Activated CD4-positive, alpha-beta T cell treated with anti-CD3 and anti-CD28 coated beads, Interleukin-2, amount 50 U/mL, for 16 hours (primary cell): ENCODE measurements at regions not wholly inside any gene's neighbourhood (a gene's known extent, or its start where the extent isn't known, plus 50 kb on each side); places are given as distances from the start of the nearest gene placed in this dataset.
"Not testable (repeated sequence)": the region's sequence is repeated elsewhere in the genome, so short reads cannot be mapped to it uniquely, and the experiment has no call there.

Experiments
- DNase-seq: peaks from one replicate; pipeline ENCODE4 v3.0.0-alpha.2; 2020

- DNase-seq, result no peak
Measured at GRCh38 chr11:57871231-57871630, 109.6 kb downstream of the CTNND1 start.

GRCh38 chr11:57873196-57873911, 111.8 kb downstream of the CTNND1 start:
- no peak for DNase-seq

GRCh38 chr11:57874981-57875380, 113.4 kb downstream of the CTNND1 start:
- no peak for DNase-seq

- DNase-seq, result no peak
Measured at GRCh38 chr11:57881647-57882046, 120.0 kb downstream of the CTNND1 start.

DNA sequence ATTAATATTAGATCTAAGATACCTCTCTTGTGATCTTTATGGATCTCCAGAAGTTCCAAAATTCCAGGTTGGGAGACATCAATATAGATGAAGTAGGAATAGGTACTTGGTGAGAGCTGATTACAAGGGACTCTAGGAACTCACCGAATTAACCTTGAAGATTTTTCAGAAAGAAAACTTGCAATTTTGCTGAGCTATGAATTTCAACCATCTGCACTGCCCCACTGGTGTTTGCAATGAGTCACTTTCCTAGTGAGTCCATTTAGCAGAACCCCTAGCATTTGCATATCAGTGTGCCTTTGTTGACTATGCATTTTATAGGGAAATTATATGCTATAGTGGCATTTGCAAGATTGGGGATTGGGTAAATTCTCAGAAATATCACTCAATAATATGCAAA, 122.0 kb downstream of the CTNND1 start:
- no peak for DNase-seq

GRCh38 chr11:57885298-57886050, 123.9 kb downstream of the CTNND1 start:
- DNase-seq, result no peak

DNA sequence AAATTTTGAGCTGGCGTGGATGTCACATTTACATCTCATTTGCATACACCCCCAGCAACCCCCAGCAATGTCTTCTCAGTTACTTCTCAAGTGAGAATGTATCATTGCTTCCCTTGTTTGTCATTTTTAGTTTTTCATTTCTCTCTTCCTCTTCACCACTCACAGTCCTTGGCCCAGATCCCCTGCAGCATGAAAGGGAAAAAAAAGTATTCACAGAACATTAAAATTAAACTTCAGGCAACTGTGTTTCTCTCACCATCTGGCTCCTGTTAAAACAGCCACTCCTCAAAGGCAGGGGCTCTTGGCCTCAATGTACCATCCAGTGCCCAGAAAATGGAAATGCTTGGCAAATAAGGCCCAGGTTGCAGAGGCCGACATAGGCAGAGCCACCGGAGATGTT, 126.8 kb downstream of the CTNND1 start:
- no peak for DNase-seq

- no peak for DNase-seq
Measured at GRCh38 chr11:57890521-57890920, 128.9 kb downstream of the CTNND1 start.

DNA sequence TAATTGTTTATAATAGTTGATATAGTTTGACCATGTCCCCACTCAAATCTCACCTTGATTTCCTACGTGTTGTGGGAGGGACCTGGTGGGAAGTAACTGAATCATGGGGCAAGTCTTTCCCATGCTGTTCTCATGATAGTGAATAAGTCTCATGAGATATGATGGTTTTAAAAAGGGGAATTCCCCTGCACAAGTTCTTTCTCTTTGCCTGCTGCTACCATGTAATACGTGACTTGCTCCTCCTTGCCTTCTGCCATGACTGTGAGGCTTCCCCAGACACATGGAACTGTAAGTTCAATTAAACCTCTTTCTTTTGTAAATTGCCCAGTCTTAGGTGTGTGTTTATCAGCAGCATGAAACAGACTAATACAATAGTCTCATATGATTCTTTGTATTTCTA, 130.5 kb upstream of the OR9Q1 start:
- DNase-seq, result not testable (repeated sequence)

- no peak for DNase-seq
Measured at GRCh38 chr11:57896361-57897145, 127.1 kb upstream of the OR9Q1 start.

GRCh38 chr11:57899378-57899777, 124.3 kb upstream of the OR9Q1 start:
- DNase-seq, result no peak

- no peak for DNase-seq
Measured at GRCh38 chr11:57900320-57900719, 123.4 kb upstream of the OR9Q1 start.

DNA sequence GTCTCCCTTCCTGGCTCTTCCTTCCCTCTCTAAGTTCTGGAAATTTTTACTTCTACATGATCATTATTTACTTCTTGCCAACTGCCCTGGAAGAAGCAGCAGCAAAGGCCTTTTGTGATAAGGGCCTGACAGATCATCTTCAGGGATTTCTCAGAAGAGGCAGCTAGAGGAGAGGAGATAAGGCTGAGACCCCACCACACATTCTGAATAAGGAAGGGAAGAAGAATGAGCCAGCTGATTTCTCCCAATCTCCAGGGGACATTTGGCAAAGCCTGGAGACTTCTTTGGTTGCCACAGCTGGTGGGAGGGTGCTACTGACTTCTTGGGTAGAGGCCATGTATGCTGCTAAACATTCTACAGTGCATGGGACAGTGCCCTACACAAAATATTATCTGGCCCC, 122.4 kb upstream of the OR9Q1 start:
- no peak for DNase-seq

- DNase-seq, result no peak
Measured at GRCh38 chr11:57901756-57902155, 121.9 kb upstream of the OR9Q1 start.

DNA sequence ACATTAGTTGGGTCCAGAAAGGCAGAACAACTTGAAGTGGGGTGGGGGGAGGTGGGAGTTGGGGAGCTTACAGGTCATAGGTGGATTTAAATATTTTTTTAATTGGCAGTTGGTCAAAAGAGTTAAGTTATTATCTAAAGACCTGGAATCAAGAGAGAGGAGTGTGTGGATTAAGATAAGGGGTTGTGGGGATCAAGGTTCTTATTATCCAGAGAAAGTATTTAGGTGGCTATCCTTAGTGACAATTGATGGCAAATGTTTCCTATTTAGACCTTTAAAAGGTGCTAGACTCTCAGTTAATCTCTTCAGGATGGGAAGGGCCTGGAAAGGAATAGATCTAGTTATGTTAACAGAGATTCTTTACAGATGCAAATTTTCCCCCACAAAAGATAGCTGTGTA, 120.7 kb upstream of the OR9Q1 start:
- DNase-seq, result no peak

DNA sequence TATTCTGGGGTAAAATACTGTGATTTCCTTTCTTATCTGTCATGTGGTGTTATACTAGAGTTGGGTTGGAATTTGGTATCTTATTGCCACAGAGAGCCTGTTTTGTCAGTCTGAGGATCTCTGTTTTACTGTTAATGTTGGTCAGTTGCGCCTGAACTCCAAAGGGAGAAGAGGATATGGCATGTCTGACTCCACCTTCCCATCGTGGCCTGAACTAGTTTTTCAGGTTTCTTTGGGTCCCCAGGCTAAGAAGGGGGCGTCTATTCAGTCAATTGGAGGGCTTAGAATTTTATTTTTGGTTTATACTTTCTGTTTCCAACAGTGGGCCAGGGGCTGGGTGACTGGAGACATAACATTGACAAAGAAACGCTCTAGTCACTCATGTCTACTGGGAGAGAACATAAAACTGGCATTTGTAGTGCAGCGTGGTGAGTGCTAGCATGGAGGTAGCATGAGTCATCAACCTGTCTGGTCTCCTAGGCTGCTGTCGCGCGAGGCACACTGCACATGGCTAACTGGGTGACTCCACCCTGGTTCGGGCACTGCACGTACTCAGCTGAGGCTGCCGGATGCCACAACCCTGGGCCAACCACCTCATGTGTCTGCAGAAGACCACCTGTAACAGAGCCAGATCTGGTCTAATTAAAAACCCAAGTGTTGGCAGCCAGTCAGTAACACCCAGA, 120.1 kb upstream of the OR9Q1 start:
- DNase-seq, result peak; percentile 5

DNA sequence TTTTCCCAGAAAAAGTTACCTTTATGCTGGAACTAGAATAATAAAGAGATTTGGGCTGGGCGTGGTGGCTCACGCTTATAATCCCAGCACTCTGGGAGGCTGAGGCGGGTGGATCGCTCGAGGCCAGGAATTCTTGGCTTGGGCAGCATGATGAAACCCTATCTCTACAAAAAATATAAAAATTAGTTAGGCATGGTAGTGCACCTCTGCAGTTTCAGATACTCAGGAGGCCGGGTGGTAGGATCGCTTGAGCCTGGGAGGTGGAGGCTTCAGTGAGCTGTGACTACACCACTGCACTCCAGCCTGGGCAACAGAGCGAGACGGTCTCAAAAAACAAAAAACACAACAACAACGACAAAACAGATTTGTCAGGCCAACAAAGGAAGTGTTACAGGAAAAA, 119.3 kb upstream of the OR9Q1 start:
- no peak for DNase-seq

GRCh38 chr11:57905439-57905838, 118.2 kb upstream of the OR9Q1 start:
- DNase-seq, result no peak

DNA sequence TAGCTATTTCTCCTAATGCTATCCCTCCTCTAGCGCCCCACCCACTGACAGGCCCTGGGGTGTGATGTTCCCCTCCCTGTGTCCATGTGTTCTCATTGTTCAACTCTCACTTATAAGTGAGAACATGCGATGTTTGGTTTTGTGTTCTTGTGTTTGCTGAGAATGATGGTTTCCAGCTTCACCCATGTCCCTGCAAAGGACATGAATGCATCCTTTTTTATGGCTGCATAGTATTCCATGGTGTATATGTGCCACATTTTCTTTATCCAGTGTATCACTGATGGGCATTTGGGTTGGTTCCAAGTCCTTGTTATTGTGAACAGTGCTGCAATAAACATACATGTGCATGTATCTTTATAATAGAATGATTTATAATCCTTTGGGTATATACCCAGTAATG, 115.3 kb upstream of the OR9Q1 start:
- not testable (repeated sequence) for DNase-seq

- not testable (repeated sequence) for DNase-seq
Measured at GRCh38 chr11:57911522-57911921, 112.2 kb upstream of the OR9Q1 start.

- DNase-seq, result no peak
Measured at GRCh38 chr11:57913715-57914704, 109.7 kb upstream of the OR9Q1 start.

- no peak for DNase-seq
Measured at GRCh38 chr11:57917632-57918031, 106.0 kb upstream of the OR9Q1 start.
